ENCODE measurements at regions not wholly inside any gene's neighbourhood (a gene's known extent, or its start where the extent isn't known, plus 50 kb on each side); places are given as distances from the start of the nearest gene placed in this dataset.
"Not testable (repeated sequence)": the region's sequence is repeated elsewhere in the genome, so short reads cannot be mapped to it uniquely, and the experiment has no call there.

GRCh38 chr4:127364397-127364796, 268.4 kb upstream of the INTU start:
- no peaks in the 10 kb centered on the region for H3K27me3 ChIP-seq (ENCODE audit: low read depth, low read length)
- H3K9me3 ChIP-seq (ENCODE audit: insufficient read depth, low read length): no peaks in the 10 kb centered on the region
- H3K79me2 ChIP-seq (ENCODE audit: low read length): no peaks in the 10 kb centered on the region
- H3K4me2 ChIP-seq (ENCODE audit: low read length): no peak overlapping the region
- H3K9ac ChIP-seq (ENCODE audit: low read length): no peak overlapping the region
- no peak overlapping the region for H3K27ac ChIP-seq (ENCODE audit: low read length)
- H2AFZ ChIP-seq (ENCODE audit: low read depth, low read length): no peak overlapping the region
- no peaks in the 10 kb centered on the region for H4K20me1 ChIP-seq (ENCODE audit: insufficient read depth, low read length)
- H3K4me1 ChIP-seq (ENCODE audit: low read length): no peaks in the 10 kb centered on the region
- no peak overlapping the region for H3K4me3 ChIP-seq (ENCODE audit: low read length)
- no peaks in the 10 kb centered on the region for H3K36me3 ChIP-seq (replicated peaks; ENCODE audit: low read depth, low read length)
- no peak for TF ChIP-seq EZH2phosphoT487 (IDR thresholded peaks at IDR 0.05; ENCODE audit: low read depth)
- no peak for TF ChIP-seq CTCF (IDR thresholded peaks at IDR 0.05; ENCODE audit: low read depth, low read length)

- no peaks in the 10 kb centered on the region for H3K36me3 ChIP-seq (replicated peaks; ENCODE audit: low read depth, low read length)
- no peak overlapping the region for H3K4me2 ChIP-seq (ENCODE audit: low read length)
- H3K27me3 ChIP-seq (ENCODE audit: low read depth, low read length): no peaks in the 10 kb centered on the region
- H4K20me1 ChIP-seq (ENCODE audit: insufficient read depth, low read length): no peaks in the 10 kb centered on the region
- H3K79me2 ChIP-seq (ENCODE audit: low read length): no peaks in the 10 kb centered on the region
- TF ChIP-seq EZH2phosphoT487 (IDR thresholded peaks at IDR 0.05; ENCODE audit: low read depth) (no peak), CTCF (IDR thresholded peaks at IDR 0.05; ENCODE audit: low read depth, low read length) (no peak)
- no peaks in the 10 kb centered on the region for H3K4me1 ChIP-seq (ENCODE audit: low read length)
- no peak overlapping the region for H3K4me3 ChIP-seq (ENCODE audit: low read length)
- H2AFZ ChIP-seq (ENCODE audit: low read depth, low read length): no peak overlapping the region
- no peak overlapping the region for H3K9ac ChIP-seq (ENCODE audit: low read length)
- no peaks in the 10 kb centered on the region for H3K9me3 ChIP-seq (ENCODE audit: insufficient read depth, low read length)
- no peak overlapping the region for H3K27ac ChIP-seq (ENCODE audit: low read length)
Observed at GRCh38 chr4:127364911-127365310, 267.8 kb upstream of the INTU start.

GRCh38 chr4:127370604-127371003, 262.2 kb upstream of the INTU start:
- Histone ChIP-seq H3K27ac (ENCODE audit: low read length) (no peak overlapping the region), H3K4me2 (ENCODE audit: low read length) (no peak overlapping the region), H3K9me3 (ENCODE audit: insufficient read depth, low read length) (no peaks in the 10 kb centered on the region), H3K4me3 (ENCODE audit: low read length) (no peak overlapping the region), H3K36me3 (replicated peaks; ENCODE audit: low read depth, low read length) (no peaks in the 10 kb centered on the region), H3K79me2 (ENCODE audit: low read length) (no peaks in the 10 kb centered on the region), H3K4me1 (ENCODE audit: low read length) (no peaks in the 10 kb centered on the region), H3K27me3 (ENCODE audit: low read depth, low read length) (no peaks in the 10 kb centered on the region), H4K20me1 (ENCODE audit: insufficient read depth, low read length) (no peaks in the 10 kb centered on the region), H2AFZ (ENCODE audit: low read depth, low read length) (no peak overlapping the region), H3K9ac (ENCODE audit: low read length) (no peak overlapping the region)
- TF ChIP-seq EZH2phosphoT487 (IDR thresholded peaks at IDR 0.05; ENCODE audit: low read depth) (no peak), CTCF (IDR thresholded peaks at IDR 0.05; ENCODE audit: low read depth, low read length) (no peak)

- Histone ChIP-seq H3K9me3 (ENCODE audit: insufficient read depth, low read length) (no peaks in the 10 kb centered on the region), H3K4me1 (ENCODE audit: low read length) (no peaks in the 10 kb centered on the region), H3K9ac (ENCODE audit: low read length) (no peak overlapping the region), H3K4me2 (ENCODE audit: low read length) (no peak overlapping the region), H3K27ac (ENCODE audit: low read length) (no peak overlapping the region), H3K27me3 (ENCODE audit: low read depth, low read length) (no peaks in the 10 kb centered on the region), H3K36me3 (replicated peaks; ENCODE audit: low read depth, low read length) (no peaks in the 10 kb centered on the region), H2AFZ (ENCODE audit: low read depth, low read length) (no peak overlapping the region), H3K79me2 (ENCODE audit: low read length) (no peaks in the 10 kb centered on the region), H3K4me3 (ENCODE audit: low read length) (no peak overlapping the region), H4K20me1 (ENCODE audit: insufficient read depth, low read length) (no peaks in the 10 kb centered on the region)
- TF ChIP-seq EZH2phosphoT487 (IDR thresholded peaks at IDR 0.05; ENCODE audit: low read depth): no peak
- no peak for TF ChIP-seq CTCF (IDR thresholded peaks at IDR 0.05; ENCODE audit: low read depth, low read length)
Observed at GRCh38 chr4:127379499-127379898, 253.3 kb upstream of the INTU start.

- H3K79me2 ChIP-seq (ENCODE audit: low read length); H3K4me1 ChIP-seq (ENCODE audit: low read length); H3K36me3 ChIP-seq (replicated peaks; ENCODE audit: low read depth, low read length); H3K27ac ChIP-seq (ENCODE audit: low read length); H3K9ac ChIP-seq (ENCODE audit: low read length); H3K4me3 ChIP-seq (ENCODE audit: low read length); H4K20me1 ChIP-seq (ENCODE audit: insufficient read depth, low read length); H2AFZ ChIP-seq (ENCODE audit: low read depth, low read length); H3K4me2 ChIP-seq (ENCODE audit: low read length); H3K9me3 ChIP-seq (ENCODE audit: insufficient read depth, low read length); H3K27me3 ChIP-seq (ENCODE audit: low read depth, low read length): not testable (repeated sequence)
Observed at GRCh38 chr4:127379948-127380347, 252.8 kb upstream of the INTU start.
